ENCODE measurements at regions not wholly inside any gene's neighbourhood (a gene's known extent, or its start where the extent isn't known, plus 50 kb on each side); places are given as distances from the start of the nearest gene placed in this dataset.
"Not testable (repeated sequence)": the region's sequence is repeated elsewhere in the genome, so short reads cannot be mapped to it uniquely, and the experiment has no call there.

DNA sequence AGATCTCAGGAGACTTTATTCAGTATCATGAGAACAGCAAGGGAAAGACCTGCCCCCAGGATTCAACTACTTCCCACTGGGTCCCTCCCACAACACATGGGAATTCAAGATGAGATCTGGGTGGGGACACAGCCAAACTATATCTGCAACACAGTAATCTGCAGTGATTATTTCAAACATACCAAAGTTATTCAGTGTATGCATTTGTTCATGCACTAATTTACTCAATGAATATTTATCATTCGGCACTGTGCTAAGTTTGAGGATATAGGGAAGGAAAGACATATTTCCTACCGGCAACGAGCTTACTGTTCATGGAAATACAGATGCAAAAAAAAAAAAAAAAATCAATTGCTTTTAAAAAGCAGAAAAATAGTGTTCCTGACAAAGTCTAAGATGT, 91.6 kb upstream of the IMMP2L start:
- Histone ChIP-seq H3K36me3 (ENCODE audit: insufficient read depth, low read depth, low read length) (no peaks in the 10 kb centered on the region), H3K27ac (ENCODE audit: low read length) (no peak overlapping the region)

DNA sequence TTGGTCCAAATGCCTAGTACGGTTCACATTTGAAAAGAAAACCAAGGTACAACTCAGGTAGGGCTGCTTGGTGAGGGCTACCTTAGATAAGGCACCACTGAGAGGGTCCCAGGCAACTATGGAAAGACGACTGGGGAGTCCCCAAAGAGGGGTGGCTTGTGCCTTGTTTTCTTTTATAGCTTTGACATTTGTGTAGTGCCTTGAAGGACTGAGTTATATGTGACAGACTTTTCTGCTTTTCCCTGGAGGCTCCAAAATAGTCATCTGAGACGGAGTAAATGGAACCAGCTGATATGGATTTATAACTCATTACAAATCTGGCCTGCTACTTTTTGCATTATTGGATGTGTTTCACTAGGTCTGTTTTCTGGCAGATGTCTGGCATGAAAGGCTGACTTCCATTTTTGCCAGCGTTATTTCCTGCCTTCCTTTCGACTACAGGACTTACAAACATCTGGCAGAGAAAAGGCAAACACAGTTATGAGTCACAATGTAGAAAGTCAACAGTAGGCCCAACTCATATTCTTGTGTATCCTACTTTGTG, 88.2 kb upstream of the IMMP2L start:
- Histone ChIP-seq H3K27me3 (ENCODE audit: insufficient read depth, low read length) (no peaks in the 10 kb centered on the region), H3K9ac (ENCODE audit: low read depth, low read length) (no peak overlapping the region), H3K4me3 (ENCODE audit: low read length) (no peak overlapping the region), H3K4me1 (ENCODE audit: insufficient read depth, low read length) (no peaks in the 10 kb centered on the region), H3K9me3 (ENCODE audit: insufficient read depth, low read depth, low read length) (peaks cover 1% of the 10 kb centered on the region; the same call in 1 of the 2 replicates), H3K36me3 (ENCODE audit: insufficient read depth, low read depth, low read length) (no peaks in the 10 kb centered on the region), H3K27ac (ENCODE audit: low read length) (no peak overlapping the region)

More for the DNA sequence above, 91.6 kb upstream of the IMMP2L start:
- H3K4me3 ChIP-seq (ENCODE audit: low read length): no peak overlapping the region
- H3K9me3 ChIP-seq (ENCODE audit: insufficient read depth, low read depth, low read length): no peaks in the 10 kb centered on the region
- H3K27me3 ChIP-seq (ENCODE audit: insufficient read depth, low read length): no peaks in the 10 kb centered on the region
- H3K9ac ChIP-seq (ENCODE audit: low read depth, low read length): no peak overlapping the region
- no peaks in the 10 kb centered on the region for H3K4me1 ChIP-seq (ENCODE audit: insufficient read depth, low read length)

DNA sequence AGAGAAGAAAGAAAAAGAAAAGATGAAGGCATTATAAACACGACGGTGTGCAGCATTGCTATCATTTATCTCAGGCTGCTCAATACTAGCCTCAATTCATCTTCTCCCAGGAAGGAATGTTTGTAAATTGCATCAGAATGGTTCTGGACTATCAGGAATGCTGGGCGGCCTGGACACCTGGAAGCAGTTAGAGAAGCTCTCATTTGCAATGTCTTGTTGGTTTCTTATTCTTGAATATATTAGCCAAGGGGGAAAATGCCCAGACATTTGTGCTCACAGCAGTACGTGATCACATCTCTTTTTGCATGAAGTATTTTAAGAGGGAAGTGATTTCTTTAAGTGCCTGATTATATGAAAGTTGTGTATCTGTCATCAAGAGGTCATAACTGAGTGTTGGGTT, 85.6 kb upstream of the IMMP2L start:
- no peaks in the 10 kb centered on the region for H3K27me3 ChIP-seq (ENCODE audit: insufficient read depth, low read length)
- H3K27ac ChIP-seq (ENCODE audit: low read length): no peak overlapping the region
- H3K4me3 ChIP-seq (ENCODE audit: low read length): no peak overlapping the region
- peaks cover 8% of the 10 kb centered on the region; the same call in 1 of the 2 replicates for H3K9me3 ChIP-seq (ENCODE audit: insufficient read depth, low read depth, low read length)
- no peaks in the 10 kb centered on the region for H3K36me3 ChIP-seq (ENCODE audit: insufficient read depth, low read depth, low read length)
- H3K4me1 ChIP-seq (ENCODE audit: insufficient read depth, low read length): no peaks in the 10 kb centered on the region
- no peak overlapping the region for H3K9ac ChIP-seq (ENCODE audit: low read depth, low read length)

DNA sequence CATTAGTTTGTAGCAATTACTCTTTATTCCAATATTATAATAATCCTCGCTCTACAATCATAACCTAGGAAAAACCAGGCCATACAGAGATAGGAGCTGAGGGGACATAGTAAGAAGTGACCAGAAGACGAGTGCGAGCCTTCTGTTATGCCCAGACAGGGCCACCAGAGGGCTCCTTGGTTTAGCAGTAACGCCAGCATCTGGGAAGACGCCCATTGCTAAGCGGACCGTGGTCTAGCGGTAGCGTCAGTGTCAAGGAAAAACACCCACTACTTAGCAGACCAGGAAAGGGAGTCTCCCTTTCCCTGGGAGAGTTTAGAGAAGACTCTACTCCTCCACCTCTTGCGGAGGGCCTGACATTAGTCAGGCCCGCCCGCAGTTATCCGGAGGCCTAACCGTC, 82.3 kb upstream of the IMMP2L start:
- H3K9me3 ChIP-seq (ENCODE audit: insufficient read depth, low read depth, low read length); H3K9ac ChIP-seq (ENCODE audit: low read depth, low read length); H3K4me3 ChIP-seq (ENCODE audit: low read length); H3K27ac ChIP-seq (ENCODE audit: low read length); H3K4me1 ChIP-seq (ENCODE audit: insufficient read depth, low read length); H3K36me3 ChIP-seq (ENCODE audit: insufficient read depth, low read depth, low read length): not testable (repeated sequence)
- H3K27me3 ChIP-seq (ENCODE audit: insufficient read depth, low read length): peaks cover 12% of the 10 kb centered on the region; the same call in 1 of the 2 replicates

DNA sequence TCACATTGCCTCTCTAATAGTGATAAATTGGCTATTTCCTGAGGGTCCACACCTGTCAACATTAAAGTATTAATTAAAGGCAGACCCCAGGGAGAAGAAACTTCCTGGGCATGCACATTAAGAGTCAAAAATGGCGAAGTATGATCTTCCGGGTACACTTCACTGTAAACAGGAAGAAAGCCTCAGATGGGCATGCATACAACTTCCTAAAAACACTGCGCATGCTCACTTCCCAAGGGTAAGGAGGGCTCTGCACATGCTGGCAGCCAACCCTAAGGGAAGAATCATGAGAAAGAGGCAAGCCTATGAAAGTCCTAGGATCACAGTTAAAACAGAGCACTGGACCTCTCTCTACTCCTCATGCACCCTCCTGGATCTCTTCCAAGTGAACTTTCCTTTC, 80.1 kb upstream of the IMMP2L start:
- Histone ChIP-seq H3K9ac (ENCODE audit: low read depth, low read length) (no peak overlapping the region), H3K27me3 (ENCODE audit: insufficient read depth, low read length) (peaks cover 33% of the 10 kb centered on the region), H3K27ac (ENCODE audit: low read length) (no peak overlapping the region), H3K4me1 (ENCODE audit: insufficient read depth, low read length) (no peaks in the 10 kb centered on the region), H3K36me3 (ENCODE audit: insufficient read depth, low read depth, low read length) (no peaks in the 10 kb centered on the region), H3K9me3 (ENCODE audit: insufficient read depth, low read depth, low read length) (peaks cover 8% of the 10 kb centered on the region; the same call in 1 of the 2 replicates), H3K4me3 (ENCODE audit: low read length) (no peak overlapping the region)

DNA sequence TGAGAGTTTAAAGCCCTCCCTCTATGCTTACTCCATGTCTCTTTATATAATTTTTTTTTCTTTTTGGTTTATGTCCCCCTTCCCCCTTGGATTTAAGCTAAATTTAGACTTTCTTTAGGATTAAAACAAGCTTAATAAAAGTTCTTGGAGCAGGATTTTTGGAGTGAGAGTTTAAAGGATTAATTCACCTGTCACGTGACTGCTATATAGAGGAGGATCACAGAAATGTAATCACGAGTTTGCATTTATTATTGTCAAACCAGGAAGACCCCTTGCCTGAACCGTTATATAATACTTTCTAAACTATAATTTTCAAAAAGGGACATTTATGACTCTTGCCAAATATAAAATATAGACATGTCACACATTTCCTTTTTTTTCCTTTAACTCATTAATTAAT, 78.1 kb upstream of the IMMP2L start:
- Histone ChIP-seq H3K9me3 (ENCODE audit: insufficient read depth, low read depth, low read length) (peaks cover 6% of the 10 kb centered on the region; the same call in 1 of the 2 replicates), H3K4me3 (ENCODE audit: low read length) (no peak overlapping the region), H3K27me3 (ENCODE audit: insufficient read depth, low read length) (peaks cover 53% of the 10 kb centered on the region)

DNA sequence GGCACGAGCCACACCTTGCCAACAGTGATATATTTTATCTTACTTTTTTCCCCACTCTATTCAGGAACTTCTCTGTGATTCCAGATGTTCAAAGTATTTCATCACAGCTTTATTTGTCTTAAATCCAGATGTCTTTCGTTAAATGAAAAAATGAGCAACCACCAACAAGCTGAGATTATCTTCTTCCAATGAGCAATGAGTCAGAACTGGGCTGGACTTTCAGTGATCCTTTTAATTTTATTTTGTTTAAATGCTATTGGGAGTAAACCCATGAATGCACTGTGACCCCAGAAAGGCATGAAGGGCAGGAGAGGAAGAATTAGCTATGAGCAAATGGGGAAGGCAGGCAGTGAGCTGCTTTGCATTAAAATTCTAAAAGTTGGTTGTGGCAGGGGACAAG, 77.6 kb upstream of the IMMP2L start:
- Histone ChIP-seq H3K9ac (ENCODE audit: low read depth, low read length) (no peak overlapping the region), H3K27me3 (ENCODE audit: insufficient read depth, low read length) (peaks cover 58% of the 10 kb centered on the region), H3K4me1 (ENCODE audit: insufficient read depth, low read length) (no peaks in the 10 kb centered on the region), H3K9me3 (ENCODE audit: insufficient read depth, low read depth, low read length) (0 out of 2 replicates have a peak, but pooled peaks cover 1% of the 10 kb centered on the region), H3K36me3 (ENCODE audit: insufficient read depth, low read depth, low read length) (no peaks in the 10 kb centered on the region), H3K27ac (ENCODE audit: low read length) (no peak overlapping the region), H3K4me3 (ENCODE audit: low read length) (no peak overlapping the region)

More for the DNA sequence above, 78.1 kb upstream of the IMMP2L start:
- Histone ChIP-seq H3K27ac (ENCODE audit: low read length) (no peak overlapping the region), H3K36me3 (ENCODE audit: insufficient read depth, low read depth, low read length) (no peaks in the 10 kb centered on the region), H3K4me1 (ENCODE audit: insufficient read depth, low read length) (no peaks in the 10 kb centered on the region), H3K9ac (ENCODE audit: low read depth, low read length) (no peak overlapping the region)

DNA sequence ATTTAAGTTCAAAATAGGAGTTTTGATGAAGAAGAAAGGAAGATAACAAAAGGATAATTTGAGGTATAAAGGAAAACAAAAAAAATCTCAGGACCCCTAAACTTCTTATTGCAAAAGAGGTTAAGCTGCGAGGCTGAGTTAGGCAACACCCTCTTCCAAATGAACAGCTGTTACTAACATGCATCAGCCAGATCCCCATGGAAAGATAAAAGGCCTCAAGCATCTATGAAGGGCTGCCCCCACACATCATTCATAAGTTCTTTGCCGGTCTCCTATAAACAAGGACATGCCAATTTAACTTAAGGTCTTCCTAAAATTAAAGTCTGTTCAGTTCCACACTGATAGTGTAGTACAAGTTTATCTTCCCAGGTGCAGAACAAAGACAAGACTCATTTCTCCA, 75.8 kb upstream of the IMMP2L start:
- Histone ChIP-seq H3K4me3 (ENCODE audit: low read length) (no peak overlapping the region), H3K9ac (ENCODE audit: low read depth, low read length) (no peak overlapping the region), H3K36me3 (ENCODE audit: insufficient read depth, low read depth, low read length) (no peaks in the 10 kb centered on the region), H3K4me1 (ENCODE audit: insufficient read depth, low read length) (no peaks in the 10 kb centered on the region), H3K9me3 (ENCODE audit: insufficient read depth, low read depth, low read length) (no peaks in the 10 kb centered on the region), H3K27me3 (ENCODE audit: insufficient read depth, low read length) (peaks cover 76% of the 10 kb centered on the region), H3K27ac (ENCODE audit: low read length) (no peak overlapping the region)

DNA sequence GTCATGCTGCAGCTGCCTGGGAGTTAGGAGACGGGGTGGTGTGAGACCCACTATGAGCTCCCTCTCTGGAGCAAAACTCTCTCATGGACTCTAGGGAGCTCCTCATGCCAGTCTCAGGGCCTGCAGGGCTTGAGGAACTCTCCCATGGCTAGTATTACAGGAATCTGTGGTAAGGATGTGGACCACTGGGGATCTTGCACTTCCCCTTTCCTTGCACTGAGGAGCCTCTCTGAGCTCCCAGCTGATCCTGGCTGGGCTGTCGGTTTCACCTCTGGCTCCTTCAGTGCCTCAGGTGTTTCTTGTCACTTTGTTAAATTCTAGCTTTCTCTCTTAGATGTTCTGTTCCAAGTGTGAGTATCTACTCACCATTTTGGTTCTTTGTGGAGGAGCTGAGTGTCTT, 71.6 kb upstream of the IMMP2L start:
- no peaks in the 10 kb centered on the region for H3K36me3 ChIP-seq (ENCODE audit: insufficient read depth, low read depth, low read length)

DNA sequence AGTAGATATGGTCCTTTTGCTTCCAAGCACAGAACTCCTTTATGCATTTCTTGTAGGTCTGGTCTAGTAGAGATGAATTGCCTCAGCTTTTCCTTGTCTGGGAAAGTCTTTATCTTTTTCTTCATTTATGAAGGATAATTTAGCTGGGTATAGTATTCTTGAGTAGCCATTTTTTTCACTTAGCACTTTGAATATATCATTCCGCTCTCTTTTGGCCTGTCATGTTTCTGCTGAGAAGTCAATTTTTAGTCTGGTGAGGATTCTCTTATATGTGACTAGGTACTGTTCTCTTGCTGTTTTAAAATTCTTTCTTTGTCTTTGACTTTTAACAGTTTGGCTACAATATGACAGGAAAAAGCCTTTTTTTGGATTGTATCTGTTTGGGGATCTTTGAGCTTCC, 68.6 kb upstream of the IMMP2L start:
- Histone ChIP-seq H3K27me3 (ENCODE audit: insufficient read depth, low read length) (peaks cover 34% of the 10 kb centered on the region), H3K9ac (ENCODE audit: low read depth, low read length) (no peak overlapping the region), H3K36me3 (ENCODE audit: insufficient read depth, low read depth, low read length) (no peaks in the 10 kb centered on the region), H3K27ac (ENCODE audit: low read length) (no peak overlapping the region), H3K4me1 (ENCODE audit: insufficient read depth, low read length) (no peaks in the 10 kb centered on the region), H3K9me3 (ENCODE audit: insufficient read depth, low read depth, low read length) (peaks cover 12% of the 10 kb centered on the region), H3K4me3 (ENCODE audit: low read length) (no peak overlapping the region)

More for the DNA sequence above, 71.6 kb upstream of the IMMP2L start:
- H3K9ac ChIP-seq (ENCODE audit: low read depth, low read length): no peak overlapping the region
- H3K4me1 ChIP-seq (ENCODE audit: insufficient read depth, low read length): no peaks in the 10 kb centered on the region
- no peak overlapping the region for H3K27ac ChIP-seq (ENCODE audit: low read length)
- H3K9me3 ChIP-seq (ENCODE audit: insufficient read depth, low read depth, low read length): peaks cover 8% of the 10 kb centered on the region
- peaks cover 64% of the 10 kb centered on the region for H3K27me3 ChIP-seq (ENCODE audit: insufficient read depth, low read length)
- H3K4me3 ChIP-seq (ENCODE audit: low read length): no peak overlapping the region

DNA sequence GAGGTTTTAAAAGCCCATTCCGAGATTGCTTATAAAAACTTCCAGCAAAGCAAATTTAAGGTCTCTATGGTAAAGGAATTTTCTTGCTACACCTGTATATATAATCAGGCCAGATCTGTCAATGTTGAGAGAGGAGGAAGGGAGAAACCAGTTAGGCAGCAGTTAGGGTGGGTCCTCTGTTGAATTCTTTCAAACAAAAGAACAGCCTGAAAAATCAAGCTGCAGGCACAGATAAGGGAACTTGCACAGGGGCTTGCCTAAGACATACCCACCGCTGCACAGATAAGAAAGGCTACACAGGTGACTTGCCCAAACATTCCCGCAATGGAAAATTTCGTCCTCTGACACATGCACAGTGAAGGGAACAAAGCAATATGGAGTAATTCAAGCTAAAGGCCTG, 59.8 kb upstream of the IMMP2L start:
- Histone ChIP-seq H3K4me1 (ENCODE audit: insufficient read depth, low read length) (no peaks in the 10 kb centered on the region), H3K27ac (ENCODE audit: low read length) (no peak overlapping the region), H3K9me3 (ENCODE audit: insufficient read depth, low read depth, low read length) (0 out of 2 replicates have a peak, but pooled peaks cover under 1% of the 10 kb centered on the region), H3K36me3 (ENCODE audit: insufficient read depth, low read depth, low read length) (no peaks in the 10 kb centered on the region), H3K27me3 (ENCODE audit: insufficient read depth, low read length) (no peaks in the 10 kb centered on the region; the same call in 1 of the 2 replicates), H3K9ac (ENCODE audit: low read depth, low read length) (no peak overlapping the region), H3K4me3 (ENCODE audit: low read length) (no peak overlapping the region)
